HG02852 (cell line): ENCODE measurements at regions not wholly inside any gene's neighbourhood (a gene's known extent, or its start where the extent isn't known, plus 50 kb on each side); places are given as distances from the start of the nearest gene placed in this dataset.
"Not testable (repeated sequence)": the region's sequence is repeated elsewhere in the genome, so short reads cannot be mapped to it uniquely, and the experiment has no call there.

Experiments used
- ATAC-seq: cut with Tn5 transposase; IDR thresholded peaks from one replicate; pipeline ENCODE4 v1.9.1; 2021; ENCODE audit warnings: mild to moderate bottlenecking, moderate library complexity; ENCODE audit not compliant: unreplicated experiment

GRCh38 chr13:80889829-80890228, 548.9 kb upstream of the SPRY2 start:
- no peak for ATAC-seq

- ATAC-seq, result no peak
These were observed 547.5 kb upstream of the SPRY2 start for GRCh38 chr13:80888390-80888789.

- no peak for ATAC-seq
These were observed 543.3 kb upstream of the SPRY2 start for GRCh38 chr13:80884056-80884785.

GRCh38 chr13:80883545-80883944, 542.6 kb upstream of the SPRY2 start:
- no peak for ATAC-seq

GRCh38 chr13:80881942-80882445, 541.1 kb upstream of the SPRY2 start:
- ATAC-seq, result no peak

- no peak for ATAC-seq
These were observed 540.6 kb upstream of the SPRY2 start for GRCh38 chr13:80881495-80881894.

- ATAC-seq, result no peak
These were observed 540.1 kb upstream of the SPRY2 start for GRCh38 chr13:80881034-80881433.

GRCh38 chr13:80877944-80878241, 537.0 kb upstream of the SPRY2 start:
- no peak for ATAC-seq

- no peak for ATAC-seq
These were observed 536.5 kb upstream of the SPRY2 start for GRCh38 chr13:80877209-80877943.

- peak; percentile 95 for ATAC-seq
These were observed 532.7 kb upstream of the SPRY2 start for GRCh38 chr13:80873589-80873988.

- ATAC-seq, result not testable (repeated sequence)
These were observed 531.0 kb upstream of the SPRY2 start for GRCh38 chr13:80871971-80872370.

- ATAC-seq, result no peak
These were observed 530.6 kb upstream of the SPRY2 start for GRCh38 chr13:80871481-80871880.

- no peak for ATAC-seq
These were observed 529.3 kb upstream of the SPRY2 start for GRCh38 chr13:80870186-80870585.

GRCh38 chr13:80866921-80867320, 526.0 kb upstream of the SPRY2 start:
- ATAC-seq, result no peak

- no peak for ATAC-seq
These were observed 524.4 kb upstream of the SPRY2 start for GRCh38 chr13:80865329-80865728.

GRCh38 chr13:80862456-80862855, 521.5 kb upstream of the SPRY2 start:
- no peak for ATAC-seq

- no peak for ATAC-seq
These were observed 519.9 kb upstream of the SPRY2 start for GRCh38 chr13:80860845-80861244.

- no peak for ATAC-seq
These were observed 517.2 kb upstream of the SPRY2 start for GRCh38 chr13:80858131-80858530.

- ATAC-seq, result no peak
These were observed 516.4 kb upstream of the SPRY2 start for GRCh38 chr13:80857321-80857720.

GRCh38 chr13:80850771-80851170, 509.8 kb upstream of the SPRY2 start:
- ATAC-seq, result no peak

GRCh38 chr13:80844164-80844563, 503.2 kb upstream of the SPRY2 start:
- no peak for ATAC-seq

GRCh38 chr13:80841414-80841813, 500.5 kb upstream of the SPRY2 start:
- no peak for ATAC-seq
